SK-N-SH (cell line): ENCODE measurements at regions not wholly inside any gene's neighbourhood (a gene's known extent, or its start where the extent isn't known, plus 50 kb on each side); places are given as distances from the start of the nearest gene placed in this dataset.

Source experiments
- CTCF ChIA-PET: fragments of 300-600, 350-600 bp; formaldehyde crosslinking; extraction: SDS; loops from one replicate; lab custom pipeline; 2021; lab: Yijun Ruan, JAX
- POLR2A ChIA-PET: fragments of 350-600 bp; sonication (Branson Sonifier 250); formaldehyde crosslinking; extraction: SDS; loops from one replicate; lab custom pipeline; 2020; ENCODE audit warnings: antibody characterized with exemption, inconsistent platforms; lab: Yijun Ruan, JAX
- DNase-seq: peaks from one replicate; pipeline ENCODE4 v3.0.0; 2012
- H2AFZ ChIP-seq: fragments of 200-600 bp; sonication (generic); 2 replicates; pipeline ENCODE4 v1.8.1; 2016; ENCODE audit warnings: antibody characterized with exemption, mild to moderate bottlenecking, low read depth
- H3F3A ChIP-seq: fragments of 200-600 bp; sonication (generic); replicated peaks from 2 replicates; pipeline ENCODE3; 2016; ENCODE audit warnings: antibody characterized with exemption, mild to moderate bottlenecking; ENCODE audit not compliant: insufficient read depth
- H3K27ac ChIP-seq, 2 experiments: fragments of 200-500 bp in 1 of 2; fragments of 200-600 bp in 1 of 2; sonication (Bioruptor generic) in 1 of 2; sonication (generic), shearing (Covaris generic) in 1 of 2; 2 replicates each; pipeline versions ENCODE4 v1.5.1 to v1.6.1; 2014 to 2016; ENCODE audit warnings: low read depth in 2 of 2, inconsistent platforms in 1 of 2, low read length in 1 of 2, mild to moderate bottlenecking in 1 of 2, mixed read lengths in 1 of 2
- H3K27me3 ChIP-seq: fragments of 200-600 bp; sonication (generic), shearing (Covaris generic); 2 replicates; pipeline ENCODE4 v1.6.1; 2016; ENCODE audit warnings: mixed run types; ENCODE audit not compliant: insufficient read depth
- H3K36me3 ChIP-seq, 2 experiments: fragments of 200-500 bp in 1 of 2; fragments of 200-600 bp in 1 of 2; sonication (Bioruptor generic) in 1 of 2; sonication (generic) in 1 of 2; replicated peaks in 1 of 2; 2 replicates each; pipeline versions ENCODE3 to v1.5.1; 2014 to 2016; ENCODE audit warnings: low read length in 1 of 2, mild to moderate bottlenecking in 1 of 2; ENCODE audit not compliant: insufficient read depth in 2 of 2, control insufficient read depth in 1 of 2
- H3K4me1 ChIP-seq, 2 experiments: fragments of 200-500 bp in 1 of 2; fragments of 200-600 bp in 1 of 2; sonication (Bioruptor generic) in 1 of 2; sonication (generic), shearing (Covaris generic) in 1 of 2; 2 replicates each; pipeline versions ENCODE4 v1.5.1 to v1.6.1; 2014 to 2016; ENCODE audit warnings: low read depth in 1 of 2, low read length in 1 of 2, mixed run types in 1 of 2; ENCODE audit not compliant: insufficient read depth in 2 of 2, control insufficient read depth in 1 of 2
- H3K4me2 ChIP-seq: fragments of 200-600 bp; sonication (generic), shearing (Covaris generic); 2 replicates; pipeline ENCODE4 v1.6.1; 2017; ENCODE audit warnings: mixed run types
- H3K4me3 ChIP-seq, 2 experiments: fragments of 200-500 bp in 1 of 2; fragments of 200-600 bp in 1 of 2; sonication (Bioruptor generic) in 1 of 2; sonication (generic), shearing (Covaris generic) in 1 of 2; 2 replicates each; pipeline versions ENCODE4 v1.5.1 to v1.8.1; 2014 to 2016; ENCODE audit warnings: low read depth in 2 of 2, inconsistent platforms in 1 of 2, low read length in 1 of 2, mild to moderate bottlenecking in 1 of 2, mixed read lengths in 1 of 2, moderate library complexity in 1 of 2
- H3K79me2 ChIP-seq: fragments of 200-600 bp; sonication (generic); 2 replicates; pipeline ENCODE4 v1.8.1; 2017; ENCODE audit warnings: mild to moderate bottlenecking; ENCODE audit not compliant: insufficient read depth
- H3K9ac ChIP-seq: fragments of 200-600 bp; sonication (generic); 2 replicates; pipeline ENCODE4 v1.6.1; 2017; ENCODE audit warnings: mixed run types
- H3K9me2 ChIP-seq: fragments of 200-600 bp; sonication (generic); 2 replicates; pipeline ENCODE4 v1.6.1; 2017; ENCODE audit warnings: mixed run types
- H3K9me3 ChIP-seq: fragments of 200-600 bp; sonication (generic); 2 replicates; pipeline ENCODE4 v1.6.1; 2017; ENCODE audit warnings: mixed run types, mild to moderate bottlenecking, moderate library complexity
- H4K20me1 ChIP-seq: fragments of 200-600 bp; sonication (generic); 2 replicates; pipeline ENCODE4 v1.6.1; 2017; ENCODE audit warnings: mild to moderate bottlenecking, mixed run types; ENCODE audit not compliant: insufficient read depth
- CHD2 ChIP-seq: fragments of 150-350 bp; IDR thresholded peaks from 2 replicates; pipeline ENCODE4 v1.6.1; 2018; ENCODE audit warnings: low read length; ENCODE audit not compliant: partially characterized antibody
- ELF1 ChIP-seq: IDR thresholded peaks from 2 replicates; pipeline ENCODE4 v1.4.0; 2012
- EP300 ChIP-seq, 2 experiments: IDR thresholded peaks; 2 replicates each; pipeline versions ENCODE4 v1.4.0 to v1.6.1; 2012; ENCODE audit warnings: borderline replicate concordance in 1 of 2, low read depth in 1 of 2, low read length in 1 of 2
- EZH2phosphoT487 ChIP-seq: fragments of 200-600 bp; sonication (generic); IDR thresholded peaks from 2 replicates; pipeline ENCODE4 v1.6.1; 2017; ENCODE audit warnings: low read depth, mixed run types, mild to moderate bottlenecking, antibody characterized with exemption, moderate library complexity, borderline replicate concordance
- FOXJ3 ChIP-seq: sonication (generic); formaldehyde crosslinking; IDR thresholded peaks from 2 replicates; pipeline ENCODE4 v1.5.1; 2020; ENCODE audit warnings: mild to moderate bottlenecking, missing genetic modification reagents
- FOXM1 ChIP-seq: IDR thresholded peaks from 2 replicates; pipeline ENCODE4 v1.4.0; 2012; ENCODE audit warnings: low read depth, mild to moderate bottlenecking
- GATA2 ChIP-seq: sonication (generic); formaldehyde crosslinking; IDR thresholded peaks from 2 replicates; pipeline ENCODE4 v1.5.0; 2020; ENCODE audit warnings: mild to moderate bottlenecking, missing genetic modification reagents
- JUND ChIP-seq: IDR thresholded peaks from 2 replicates; pipeline ENCODE4 v1.4.0; 2012
- MEF2A ChIP-seq: IDR thresholded peaks from 2 replicates; pipeline ENCODE4 v1.4.0; 2012; ENCODE audit warnings: low read depth, borderline replicate concordance
- MXI1 ChIP-seq: IDR thresholded peaks from 2 replicates; pipeline ENCODE4 v1.6.1; 2012; ENCODE audit warnings: mild to moderate bottlenecking, low read depth, low read length, improper control_type of control experiment
- NFIC ChIP-seq: IDR thresholded peaks from 2 replicates; pipeline ENCODE4 v1.4.0; 2012; ENCODE audit warnings: borderline replicate concordance
- POLR2AphosphoS5 ChIP-seq: IDR thresholded peaks from 2 replicates; pipeline ENCODE4 v1.6.1; 2012; ENCODE audit warnings: low read depth, low read length
- RCOR1 ChIP-seq: fragments of 150-350 bp; IDR thresholded peaks from 2 replicates; pipeline ENCODE4 v1.6.1; 2017; ENCODE audit warnings: antibody characterized with exemption, low read length
- RXRA ChIP-seq: IDR thresholded peaks from 2 replicates; pipeline ENCODE4 v1.4.0; 2012; ENCODE audit warnings: low read depth, mild to moderate bottlenecking, borderline replicate concordance
- SIN3A ChIP-seq: IDR thresholded peaks from 2 replicates; pipeline ENCODE4 v1.6.1; 2012; ENCODE audit warnings: low read depth, mild to moderate bottlenecking, low read length, moderate library complexity, borderline replicate concordance
- SMC3 ChIP-seq: IDR thresholded peaks from 2 replicates; pipeline ENCODE4 v1.6.1; 2012; ENCODE audit warnings: low read depth, low read length, improper control_type of control experiment
- TCF12 ChIP-seq: IDR thresholded peaks from 2 replicates; pipeline ENCODE4 v1.4.0; 2012
- TEAD4 ChIP-seq: IDR thresholded peaks from 2 replicates; pipeline ENCODE4 v1.4.0; 2012; ENCODE audit warnings: mild to moderate bottlenecking, borderline replicate concordance; ENCODE audit not compliant: insufficient read depth
- WGBS: methylation state at CpG from one replicate; pipeline ENCODE4 v1.1.6; 2017; ENCODE audit warnings: low lambda C conversion rate; 5-methylcytosine and 5-hydroxymethylcytosine counted together
- TF ChIP-seq, protein P1 (sequence below): IDR thresholded peaks from 2 replicates; pipeline ENCODE4 v1.4.0; 2012; ENCODE audit warnings: low read depth
- TF ChIP-seq, protein P2 (sequence below): IDR thresholded peaks from 2 replicates; pipeline ENCODE4; 2012
- TF ChIP-seq, protein P3 (sequence below): IDR thresholded peaks from 2 replicates; pipeline ENCODE4 v1.4.0; 2012; ENCODE audit warnings: low read depth, borderline replicate concordance

DNA sequence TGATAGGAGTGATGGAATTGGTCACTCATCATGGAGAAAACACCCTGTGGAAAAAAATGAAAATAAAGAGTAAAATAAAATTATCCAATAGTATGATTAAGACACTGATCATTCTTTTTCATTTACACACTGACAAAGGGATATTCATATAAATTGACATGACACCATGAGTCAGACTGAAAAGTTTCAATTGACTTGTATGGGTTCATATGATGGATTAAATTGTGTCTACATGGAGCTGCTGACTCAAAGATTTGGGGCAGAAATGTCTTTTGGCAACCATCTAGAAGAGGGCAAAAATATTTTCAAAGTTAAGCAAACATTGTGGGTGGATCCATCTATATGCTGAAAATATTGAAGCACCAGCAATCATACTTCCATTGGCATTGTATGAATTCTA, 153.4 kb upstream of the PPP3CA start:
- Histone ChIP-seq H3K27me3 (no peaks in the 10 kb centered on the region), H2AFZ (no peak overlapping the region), H3K9me3 (no peaks in the 10 kb centered on the region), H3K9ac (no peak overlapping the region), H3K9me2 (no peaks in the 10 kb centered on the region), H3F3A (no peaks in the 10 kb centered on the region), H3K36me3 (no peaks in the 10 kb centered on the region), H3K4me3 (no peak overlapping the region), H3K27ac (no peak overlapping the region), H3K79me2 (no peaks in the 10 kb centered on the region), H3K4me1 (no peaks in the 10 kb centered on the region), H4K20me1 (no peaks in the 10 kb centered on the region), H3K4me2 (no peak overlapping the region)
- no peak for TF ChIP-seq SIN3A
- no peak for TF ChIP-seq CHD2
- TF ChIP-seq FOXJ3 (CRISPR knock-in tag), result no peak
- TF ChIP-seq SMC3, result no peak
- TF ChIP-seq, protein P1, sequence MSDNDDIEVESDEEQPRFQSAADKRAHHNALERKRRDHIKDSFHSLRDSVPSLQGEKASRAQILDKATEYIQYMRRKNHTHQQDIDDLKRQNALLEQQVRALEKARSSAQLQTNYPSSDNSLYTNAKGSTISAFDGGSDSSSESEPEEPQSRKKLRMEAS, result no peak
- no peak for TF ChIP-seq FOXM1
- no peak for TF ChIP-seq JUND
- TF ChIP-seq, protein P2, sequence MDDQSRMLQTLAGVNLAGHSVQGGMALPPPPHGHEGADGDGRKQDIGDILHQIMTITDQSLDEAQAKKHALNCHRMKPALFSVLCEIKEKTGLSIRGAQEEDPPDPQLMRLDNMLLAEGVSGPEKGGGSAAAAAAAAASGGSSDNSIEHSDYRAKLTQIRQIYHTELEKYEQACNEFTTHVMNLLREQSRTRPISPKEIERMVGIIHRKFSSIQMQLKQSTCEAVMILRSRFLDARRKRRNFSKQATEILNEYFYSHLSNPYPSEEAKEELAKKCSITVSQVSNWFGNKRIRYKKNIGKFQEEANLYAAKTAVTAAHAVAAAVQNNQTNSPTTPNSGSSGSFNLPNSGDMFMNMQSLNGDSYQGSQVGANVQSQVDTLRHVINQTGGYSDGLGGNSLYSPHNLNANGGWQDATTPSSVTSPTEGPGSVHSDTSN, result no peak
- no peak for TF ChIP-seq GATA2 (CRISPR knock-in tag)
- TF ChIP-seq TEAD4, result no peak
- TF ChIP-seq RCOR1, result no peak
- TF ChIP-seq MXI1, result no peak
- TF ChIP-seq ELF1, result no peak
- TF ChIP-seq EP300 (IDR thresholded peaks at IDR 0.05; ENCODE audit: borderline replicate concordance in 1 of 2, low read depth in 1 of 2, low read length in 1 of 2), result no peak
- no peak for TF ChIP-seq RXRA
- TF ChIP-seq MEF2A, result no peak
- TF ChIP-seq EZH2phosphoT487, result no peak
- TF ChIP-seq NFIC, result no peak
- ChIA-PET POLR2A (no interaction called here), CTCF (interaction anchor here (0.6 to 1.0 kb wide), 2 partner anchors 19 to 217 kb away, joined by 3 read pairs; no protein-coding TSS in a partner anchor)
- DNase-seq, result no peak

DNA sequence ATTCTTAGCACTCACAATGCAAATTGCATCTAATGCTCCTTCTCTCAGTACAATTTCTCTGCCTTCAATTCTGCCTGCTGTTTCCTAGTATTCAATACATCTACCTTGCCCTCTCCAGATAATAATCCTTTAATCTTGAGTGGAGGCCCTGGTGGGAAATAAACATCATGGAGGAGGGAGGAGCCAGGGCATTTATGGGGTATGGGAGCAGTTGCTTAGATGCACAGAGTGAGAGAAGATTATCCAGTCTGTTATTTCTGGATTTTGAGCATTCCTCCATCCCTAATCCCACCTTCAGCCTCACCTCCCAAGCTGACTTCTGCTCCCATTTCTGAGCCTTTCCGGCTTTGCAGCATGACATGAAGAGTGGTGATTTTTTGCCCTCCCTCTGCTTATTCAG, 127.9 kb upstream of the PPP3CA start:
- WGBS, result 100% methylated on average over 1 of the region's 1 CpG
- Histone ChIP-seq H3F3A (no peaks in the 10 kb centered on the region), H2AFZ (no peak overlapping the region), H3K4me2 (no peak overlapping the region), H3K27me3 (no peaks in the 10 kb centered on the region), H3K9ac (no peak overlapping the region), H3K9me3 (no peaks in the 10 kb centered on the region), H3K79me2 (no peaks in the 10 kb centered on the region), H3K4me1 (no peaks in the 10 kb centered on the region), H3K4me3 (no peak overlapping the region), H3K36me3 (no peaks in the 10 kb centered on the region), H3K9me2 (no peaks in the 10 kb centered on the region), H4K20me1 (no peaks in the 10 kb centered on the region), H3K27ac (no peak overlapping the region)
- ChIA-PET POLR2A (no interaction called here), CTCF (interaction anchor here (1.4 kb wide), 1 partner anchor 13 kb away, joined by 3 read pairs; no protein-coding TSS in a partner anchor)
- no peak for DNase-seq
- TF ChIP-seq, protein P1, result no peak
- TF ChIP-seq TEAD4, result no peak
- TF ChIP-seq MXI1, result no peak
- no peak for TF ChIP-seq SIN3A
- TF ChIP-seq NFIC, result no peak
- no peak for TF ChIP-seq FOXJ3 (CRISPR knock-in tag)
- no peak for TF ChIP-seq EZH2phosphoT487
- no peak for TF ChIP-seq POLR2AphosphoS5
- TF ChIP-seq TCF12, result no peak
- no peak for TF ChIP-seq CHD2
- no peak for TF ChIP-seq SMC3
- TF ChIP-seq, protein P3, sequence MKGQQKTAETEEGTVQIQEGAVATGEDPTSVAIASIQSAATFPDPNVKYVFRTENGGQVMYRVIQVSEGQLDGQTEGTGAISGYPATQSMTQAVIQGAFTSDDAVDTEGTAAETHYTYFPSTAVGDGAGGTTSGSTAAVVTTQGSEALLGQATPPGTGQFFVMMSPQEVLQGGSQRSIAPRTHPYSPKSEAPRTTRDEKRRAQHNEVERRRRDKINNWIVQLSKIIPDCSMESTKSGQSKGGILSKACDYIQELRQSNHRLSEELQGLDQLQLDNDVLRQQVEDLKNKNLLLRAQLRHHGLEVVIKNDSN, result no peak
- TF ChIP-seq FOXM1, result no peak
- TF ChIP-seq, protein P2, result no peak
- TF ChIP-seq JUND, result no peak
